Ascending aorta (tissue), 2 donors: ENCODE measurements at regions not wholly inside any gene's neighbourhood (a gene's known extent, or its start where the extent isn't known, plus 50 kb on each side); places are given as distances from the start of the nearest gene placed in this dataset.
"Not testable (repeated sequence)": the region's sequence is repeated elsewhere in the genome, so short reads cannot be mapped to it uniquely, and the experiment has no call there.

Experiments used
- DNase-seq, 2 donors: peaks; one replicate each; pipeline ENCODE4 v3.0.0-alpha.2; 2019; ENCODE audit warnings: low spot score in 2 of 2
- H3K27ac ChIP-seq, 2 donors: fragments of 200-600 bp; sonication (generic); one replicate each; pipeline ENCODE4 v1.5.1; 2016 to 2017; ENCODE audit warnings: mild to moderate bottlenecking in 1 of 2
- H3K27me3 ChIP-seq: fragments of 200-600 bp; sonication (generic); one replicate; pipeline ENCODE4 v1.5.1; 2017
- H3K36me3 ChIP-seq, 2 donors: fragments of 200-600 bp; sonication (generic); one replicate each; pipeline ENCODE4 v1.5.1; 2016
- H3K4me1 ChIP-seq, 2 donors: fragments of 200-600 bp; sonication (generic); one replicate each; pipeline ENCODE4 v1.5.1; 2016 to 2017; ENCODE audit warnings: mild to moderate bottlenecking in 1 of 2
- H3K4me3 ChIP-seq, 2 donors: fragments of 200-600 bp; sonication (generic); one replicate each; pipeline ENCODE4 v1.5.1; 2016 to 2017; ENCODE audit warnings: mild to moderate bottlenecking in 1 of 2
- H3K9me3 ChIP-seq, 2 donors: fragments of 200-600 bp; sonication (generic); one replicate each; pipeline ENCODE4 v1.5.1; 2016
- intact Hi-C: fragments of 100-400 bp; cut with DNase I; formaldehyde crosslinking; loops from one replicate; pipeline ENCODE4 v1.15.1; 2023
- TF ChIP-seq, protein P1 (sequence below), 3 experiments: fragments of 200-600 bp in 2 of 3; fragments of 450-650 bp in 1 of 3; sonication (generic) in 2 of 3; IDR thresholded peaks; one replicate each; pipeline ENCODE4 v1.5.1; 2016 to 2019; ENCODE audit warnings: antibody characterized with exemption in 3 of 3, mild to moderate bottlenecking in 1 of 3, moderate library complexity in 1 of 3

- H3K4me3 ChIP-seq, result no peak overlapping the region
- H3K9me3 ChIP-seq, result no peaks in the 10 kb centered on the region
- intact Hi-C loops, result no loop called here
- TF ChIP-seq, protein P1, sequence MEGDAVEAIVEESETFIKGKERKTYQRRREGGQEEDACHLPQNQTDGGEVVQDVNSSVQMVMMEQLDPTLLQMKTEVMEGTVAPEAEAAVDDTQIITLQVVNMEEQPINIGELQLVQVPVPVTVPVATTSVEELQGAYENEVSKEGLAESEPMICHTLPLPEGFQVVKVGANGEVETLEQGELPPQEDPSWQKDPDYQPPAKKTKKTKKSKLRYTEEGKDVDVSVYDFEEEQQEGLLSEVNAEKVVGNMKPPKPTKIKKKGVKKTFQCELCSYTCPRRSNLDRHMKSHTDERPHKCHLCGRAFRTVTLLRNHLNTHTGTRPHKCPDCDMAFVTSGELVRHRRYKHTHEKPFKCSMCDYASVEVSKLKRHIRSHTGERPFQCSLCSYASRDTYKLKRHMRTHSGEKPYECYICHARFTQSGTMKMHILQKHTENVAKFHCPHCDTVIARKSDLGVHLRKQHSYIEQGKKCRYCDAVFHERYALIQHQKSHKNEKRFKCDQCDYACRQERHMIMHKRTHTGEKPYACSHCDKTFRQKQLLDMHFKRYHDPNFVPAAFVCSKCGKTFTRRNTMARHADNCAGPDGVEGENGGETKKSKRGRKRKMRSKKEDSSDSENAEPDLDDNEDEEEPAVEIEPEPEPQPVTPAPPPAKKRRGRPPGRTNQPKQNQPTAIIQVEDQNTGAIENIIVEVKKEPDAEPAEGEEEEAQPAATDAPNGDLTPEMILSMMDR (IDR thresholded peaks at IDR 0.05), result no peak
- no peak overlapping the region for H3K27ac ChIP-seq
- H3K36me3 ChIP-seq, result no peaks in the 10 kb centered on the region
- H3K27me3 ChIP-seq, result no peaks in the 10 kb centered on the region
- no peaks in the 10 kb centered on the region for H3K4me1 ChIP-seq
- no peak for DNase-seq
Observed at GRCh38 chr5:121086671-121087070, 622.6 kb downstream of the PRR16 start.

- H3K9me3 ChIP-seq, result no peaks in the 10 kb centered on the region
Observed at GRCh38 chr5:121087560-121087959, 623.5 kb downstream of the PRR16 start.

GRCh38 chr5:121088341-121088740 is 624.2 kb downstream of the PRR16 start:
- Histone ChIP-seq H3K27me3 (no peaks in the 10 kb centered on the region), H3K4me1 (no peaks in the 10 kb centered on the region), H3K27ac (no peak overlapping the region), H3K9me3 (no peaks in the 10 kb centered on the region), H3K36me3 (no peaks in the 10 kb centered on the region), H3K4me3 (no peak overlapping the region)
- intact Hi-C loops, result no loop called here
- TF ChIP-seq, protein P1 (IDR thresholded peaks at IDR 0.05), result no peak
- no peak for DNase-seq

More at GRCh38 chr5:121087560-121087959, 623.5 kb downstream of the PRR16 start:
- intact Hi-C loops, result no loop called here
- no peak for DNase-seq
- Histone ChIP-seq H3K4me1 (no peaks in the 10 kb centered on the region), H3K36me3 (no peaks in the 10 kb centered on the region), H3K27me3 (no peaks in the 10 kb centered on the region), H3K27ac (no peak overlapping the region), H3K4me3 (no peak overlapping the region)
- TF ChIP-seq, protein P1 (IDR thresholded peaks at IDR 0.05), result no peak

- TF ChIP-seq, protein P1 (IDR thresholded peaks at IDR 0.05), result no peak
- intact Hi-C loops, result no loop called here
- Histone ChIP-seq H3K27ac (no peak overlapping the region), H3K4me1 (no peaks in the 10 kb centered on the region), H3K4me3 (no peak overlapping the region), H3K36me3 (no peaks in the 10 kb centered on the region), H3K9me3 (no peaks in the 10 kb centered on the region), H3K27me3 (no peaks in the 10 kb centered on the region)
- DNase-seq, result no peak
Observed at GRCh38 chr5:121090822-121091221, 626.7 kb downstream of the PRR16 start.

DNA sequence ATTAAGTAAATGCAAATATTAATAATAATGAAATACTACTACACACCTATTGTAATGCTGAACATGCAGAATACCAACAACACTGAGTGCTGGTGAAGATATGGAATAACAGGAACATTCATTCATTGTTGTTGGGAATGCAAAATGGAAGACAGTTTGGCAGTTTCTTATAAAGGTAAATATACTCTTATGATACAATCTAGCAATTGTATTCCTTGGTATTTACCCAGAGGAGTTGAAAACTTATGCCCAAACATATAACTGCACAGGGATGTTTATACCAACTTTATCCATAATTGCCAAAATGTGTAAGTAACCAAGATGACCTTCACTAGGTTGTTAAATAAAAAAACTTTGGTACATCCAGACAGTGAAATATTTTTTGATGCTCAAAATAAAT is 636.8 kb downstream of the PRR16 start:
- TF ChIP-seq, protein P1 (IDR thresholded peaks at IDR 0.05), result no peak
- Histone ChIP-seq H3K36me3 (no peaks in the 10 kb centered on the region), H3K27me3 (no peaks in the 10 kb centered on the region), H3K4me3 (no peak overlapping the region), H3K4me1 (no peaks in the 10 kb centered on the region), H3K9me3 (no peaks in the 10 kb centered on the region), H3K27ac (no peak overlapping the region)
- intact Hi-C loops, result no loop called here
- no peak for DNase-seq

GRCh38 chr5:121105921-121106320 is 641.8 kb downstream of the PRR16 start:
- no peak for DNase-seq
- H3K27ac ChIP-seq, result no peak overlapping the region
- H3K27me3 ChIP-seq, result no peaks in the 10 kb centered on the region
- TF ChIP-seq, protein P1 (IDR thresholded peaks at IDR 0.05), result no peak
- no peaks in the 10 kb centered on the region for H3K4me1 ChIP-seq
- no peak overlapping the region for H3K4me3 ChIP-seq
- H3K9me3 ChIP-seq, result no peaks in the 10 kb centered on the region
- no peaks in the 10 kb centered on the region for H3K36me3 ChIP-seq
- intact Hi-C loops, result no loop called here

DNA sequence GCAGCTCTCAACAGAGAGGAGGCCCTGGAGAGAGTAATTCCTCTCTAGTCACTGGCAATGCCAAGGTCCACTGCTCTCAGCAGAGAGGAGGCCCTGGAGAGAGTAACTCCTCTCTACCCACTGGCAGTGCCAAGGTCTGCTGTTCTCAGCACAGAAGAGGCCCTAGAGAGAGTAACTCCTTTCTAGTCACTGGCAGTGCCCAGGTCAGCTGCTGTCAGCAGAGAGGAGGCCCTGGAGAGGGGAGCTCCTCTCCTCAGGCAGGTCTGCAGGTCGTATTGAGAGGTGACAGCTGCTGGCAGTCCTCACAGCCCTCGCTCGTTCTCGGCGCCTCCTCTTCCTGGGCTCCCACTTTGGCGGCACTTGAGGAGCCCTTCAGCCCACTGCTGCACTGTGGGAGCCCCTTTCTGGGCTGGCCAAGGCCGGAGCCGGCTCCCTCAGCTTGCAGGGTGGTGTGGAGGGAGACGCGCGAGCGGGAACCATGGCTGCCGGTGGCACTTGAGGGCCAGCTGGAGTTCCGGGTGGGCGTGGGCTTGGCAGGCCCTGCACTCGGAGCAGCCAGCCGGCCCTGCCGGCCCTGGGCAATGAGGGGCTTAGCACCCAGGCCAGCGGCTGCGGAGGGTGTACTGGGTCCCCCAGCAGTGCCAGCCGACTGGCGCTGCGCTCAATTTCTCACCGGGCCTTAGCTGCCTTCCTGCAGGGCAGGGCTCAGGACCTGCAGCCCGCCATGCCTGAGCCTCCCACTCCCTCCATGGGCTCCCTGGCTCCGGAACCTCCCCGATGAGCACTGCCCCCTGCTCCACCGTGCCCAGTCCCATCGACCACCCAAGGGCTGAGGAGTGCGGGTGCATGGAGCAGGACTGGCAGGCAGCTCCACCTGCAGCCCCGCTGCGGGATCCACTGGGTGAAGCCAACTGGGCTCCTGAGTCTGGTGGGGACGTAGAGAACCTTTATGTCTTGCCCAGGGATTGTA is 642.9 kb downstream of the PRR16 start:
- H3K9me3 ChIP-seq, H3K27me3 ChIP-seq, intact Hi-C loops, H3K27ac ChIP-seq, H3K4me1 ChIP-seq, DNase-seq, H3K36me3 ChIP-seq, H3K4me3 ChIP-seq: not testable (repeated sequence)
